ENCODE measurements at regions not wholly inside any gene's neighbourhood (a gene's known extent, or its start where the extent isn't known, plus 50 kb on each side); places are given as distances from the start of the nearest gene placed in this dataset.
"Not testable (repeated sequence)": the region's sequence is repeated elsewhere in the genome, so short reads cannot be mapped to it uniquely, and the experiment has no call there.

DNA sequence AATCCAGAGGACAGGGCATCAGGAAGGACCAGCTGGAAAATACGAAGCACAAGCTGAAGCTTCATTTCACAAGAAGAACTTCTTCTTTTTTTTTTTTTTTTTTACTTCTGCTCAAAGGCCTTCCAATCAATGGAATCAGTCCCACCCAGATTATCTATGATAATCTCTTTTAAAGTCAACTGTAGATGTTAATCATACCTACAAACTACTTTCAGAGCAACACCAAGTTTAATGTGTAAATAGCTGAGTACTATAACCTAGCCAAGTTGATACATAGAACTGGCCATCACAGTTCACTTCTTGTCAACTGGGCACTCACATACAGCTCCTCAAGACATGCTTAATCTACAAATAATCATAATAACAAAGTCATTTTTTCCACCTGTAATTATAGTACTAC lies 1645.9 kb upstream of the CELF4 start:
- DNase-seq (ENCODE audit: low read depth): no peak
- no peak overlapping the region for H3K4me3 ChIP-seq (ENCODE audit: low read depth, low read length)
- TF ChIP-seq POLR2A (IDR thresholded peaks at IDR 0.05; ENCODE audit: extremely low read depth, insufficient read length): no peak
- TF ChIP-seq MAX (IDR thresholded peaks at IDR 0.05; ENCODE audit: low read depth, low read length): no peak
- no peak for TF ChIP-seq CTCF (IDR thresholded peaks at IDR 0.05; ENCODE audit: low read depth, low read length)
- TF ChIP-seq MYC (IDR thresholded peaks at IDR 0.05; ENCODE audit: low read depth, low read length): no peak

DNA sequence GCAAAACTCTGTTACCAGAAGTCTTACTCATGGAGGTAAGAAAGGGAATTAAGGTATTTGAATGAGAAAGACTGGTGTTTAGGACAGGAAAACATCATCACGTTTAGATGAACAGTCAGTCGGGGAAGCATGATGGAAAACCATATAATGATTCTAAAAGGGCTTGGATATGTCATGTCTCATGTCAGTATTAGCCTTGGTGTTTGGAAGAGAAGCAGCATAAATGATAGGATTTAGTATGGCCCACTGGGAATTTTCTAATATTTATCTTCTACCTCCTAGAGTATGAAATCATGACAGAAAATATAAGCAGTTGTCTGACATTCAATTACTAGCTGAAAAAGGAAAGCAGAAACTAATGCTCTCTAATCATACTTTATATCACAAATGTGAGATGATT lies 1643.6 kb upstream of the CELF4 start:
- no peak for TF ChIP-seq POLR2A (IDR thresholded peaks at IDR 0.05; ENCODE audit: extremely low read depth, insufficient read length)
- no peak for TF ChIP-seq MYC (IDR thresholded peaks at IDR 0.05; ENCODE audit: low read depth, low read length)
- TF ChIP-seq MAX (IDR thresholded peaks at IDR 0.05; ENCODE audit: low read depth, low read length): no peak
- TF ChIP-seq CTCF (IDR thresholded peaks at IDR 0.05; ENCODE audit: low read depth, low read length): no peak
- no peak for DNase-seq (ENCODE audit: low read depth)
- no peak overlapping the region for H3K4me3 ChIP-seq (ENCODE audit: low read depth, low read length)

GRCh38 chr18:39208729-39209128 lies 1643.1 kb upstream of the CELF4 start:
- DNase-seq (ENCODE audit: low read depth): no peak
- no peak overlapping the region for H3K4me3 ChIP-seq (ENCODE audit: low read depth, low read length)
- TF ChIP-seq CTCF (IDR thresholded peaks at IDR 0.05; ENCODE audit: low read depth, low read length) (no peak), MAX (IDR thresholded peaks at IDR 0.05; ENCODE audit: low read depth, low read length) (no peak), POLR2A (IDR thresholded peaks at IDR 0.05; ENCODE audit: extremely low read depth, insufficient read length) (no peak), MYC (IDR thresholded peaks at IDR 0.05; ENCODE audit: low read depth, low read length) (no peak)

DNA sequence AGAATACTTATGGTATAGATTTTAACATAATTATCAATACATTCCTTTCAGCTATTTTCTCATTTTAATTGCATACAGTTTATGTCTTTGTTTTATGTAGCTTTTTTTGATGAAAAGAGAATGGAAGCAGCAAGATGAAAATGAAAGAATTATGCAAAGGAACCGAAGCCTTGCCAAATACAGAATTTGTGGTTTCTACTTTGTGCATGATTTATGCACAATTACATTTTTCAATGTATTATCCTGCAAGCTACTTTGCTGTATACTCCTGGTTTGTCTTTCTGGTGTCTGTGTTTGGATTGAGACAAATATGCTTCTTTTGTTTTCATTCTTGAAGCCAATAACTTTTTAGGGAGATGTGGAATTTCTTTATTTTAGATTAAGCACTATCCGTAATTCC lies 1642.6 kb upstream of the CELF4 start:
- no peak overlapping the region for H3K4me3 ChIP-seq (ENCODE audit: low read depth, low read length)
- TF ChIP-seq CTCF (IDR thresholded peaks at IDR 0.05; ENCODE audit: low read depth, low read length) (no peak), MAX (IDR thresholded peaks at IDR 0.05; ENCODE audit: low read depth, low read length) (no peak), POLR2A (IDR thresholded peaks at IDR 0.05; ENCODE audit: extremely low read depth, insufficient read length) (no peak), MYC (IDR thresholded peaks at IDR 0.05; ENCODE audit: low read depth, low read length) (no peak)
- DNase-seq (ENCODE audit: low read depth): no peak

GRCh38 chr18:39206398-39207103 lies 1641.0 kb upstream of the CELF4 start:
- DNase-seq (ENCODE audit: low read depth); H3K4me3 ChIP-seq (ENCODE audit: low read depth, low read length): not testable (repeated sequence)

DNA sequence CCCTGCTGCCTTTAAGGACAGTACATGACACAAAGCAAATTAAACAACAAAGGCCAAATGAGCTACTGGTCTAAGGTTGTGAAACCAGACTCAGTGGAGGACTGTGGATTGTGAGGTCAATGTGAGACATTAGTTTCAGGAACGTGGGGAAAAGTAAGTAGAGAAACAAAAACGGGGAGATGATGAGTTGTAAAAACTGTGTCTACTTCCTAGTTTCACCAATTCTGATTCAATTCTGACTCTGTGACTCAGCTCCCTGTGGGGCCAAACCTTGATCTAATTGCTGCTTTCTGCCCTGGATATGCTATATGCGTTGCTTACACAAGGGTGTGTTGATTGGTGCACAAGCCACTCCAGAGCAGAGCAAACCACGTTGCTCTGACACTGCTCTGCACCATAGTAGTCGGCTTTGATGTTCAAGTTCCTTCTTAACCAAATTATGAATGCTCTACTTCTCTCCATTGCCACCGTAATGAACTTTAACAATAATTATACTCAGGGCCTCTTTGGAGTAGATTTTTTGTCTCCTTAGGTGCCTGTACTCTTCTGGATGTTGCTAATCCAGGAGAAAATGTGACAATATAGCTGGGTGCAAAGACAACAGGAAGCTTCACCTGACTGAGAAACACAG lies 1640.1 kb upstream of the CELF4 start:
- H3K4me3 ChIP-seq (ENCODE audit: low read depth, low read length): no peak overlapping the region
- DNase-seq (ENCODE audit: low read depth): no peak
- no peak for TF ChIP-seq POLR2A (IDR thresholded peaks at IDR 0.05; ENCODE audit: extremely low read depth, insufficient read length)
- TF ChIP-seq MYC (IDR thresholded peaks at IDR 0.05; ENCODE audit: low read depth, low read length): no peak
- TF ChIP-seq CTCF (IDR thresholded peaks at IDR 0.05; ENCODE audit: low read depth, low read length): no peak
- no peak for TF ChIP-seq MAX (IDR thresholded peaks at IDR 0.05; ENCODE audit: low read depth, low read length)
